Neural cell (in vitro differentiated cells): ENCODE measurements at regions not wholly inside any gene's neighbourhood (a gene's known extent, or its start where the extent isn't known, plus 50 kb on each side); places are given as distances from the start of the nearest gene placed in this dataset.

Experiments
- EP300 ChIP-seq: fragments of 450-650 bp; conservative IDR thresholded peaks from 2 replicates; pipeline ENCODE4 v1.6.1; 2014; ENCODE audit warnings: antibody characterized with exemption, mild to moderate bottlenecking, moderate library complexity; ENCODE audit not compliant: poor library complexity, severe bottlenecking
- EZH2 ChIP-seq: fragments of 200-600, 300-800 bp; shearing (Covaris generic), sonication (generic); IDR thresholded peaks from 2 replicates; pipeline ENCODE4 v1.6.1; 2014; ENCODE audit warnings: antibody characterized with exemption, low read length, borderline replicate concordance, mild to moderate bottlenecking; ENCODE audit not compliant: insufficient read depth, poor library complexity, severe bottlenecking
- RAD21 ChIP-seq: fragments of 450-650 bp; conservative IDR thresholded peaks from 2 replicates; pipeline ENCODE4 v1.6.1; 2014; ENCODE audit warnings: antibody characterized with exemption, mild to moderate bottlenecking, moderate library complexity
- SMC3 ChIP-seq: fragments of 450-650 bp; conservative IDR thresholded peaks from 2 replicates; pipeline ENCODE4 v1.6.1; 2014; ENCODE audit warnings: antibody characterized with exemption, mild to moderate bottlenecking, moderate library complexity; ENCODE audit not compliant: poor library complexity
- TF ChIP-seq, protein P1 (sequence below): fragments of 450-650 bp; IDR thresholded peaks from 2 replicates; pipeline ENCODE4 v1.5.1; 2014; ENCODE audit warnings: antibody characterized with exemption, mild to moderate bottlenecking, moderate library complexity; ENCODE audit not compliant: poor library complexity, severe bottlenecking

GRCh38 chr2:4151521-4151920, 448.1 kb downstream of the DCDC2C start:
- TF ChIP-seq EZH2: no peak
- TF ChIP-seq, protein P1, sequence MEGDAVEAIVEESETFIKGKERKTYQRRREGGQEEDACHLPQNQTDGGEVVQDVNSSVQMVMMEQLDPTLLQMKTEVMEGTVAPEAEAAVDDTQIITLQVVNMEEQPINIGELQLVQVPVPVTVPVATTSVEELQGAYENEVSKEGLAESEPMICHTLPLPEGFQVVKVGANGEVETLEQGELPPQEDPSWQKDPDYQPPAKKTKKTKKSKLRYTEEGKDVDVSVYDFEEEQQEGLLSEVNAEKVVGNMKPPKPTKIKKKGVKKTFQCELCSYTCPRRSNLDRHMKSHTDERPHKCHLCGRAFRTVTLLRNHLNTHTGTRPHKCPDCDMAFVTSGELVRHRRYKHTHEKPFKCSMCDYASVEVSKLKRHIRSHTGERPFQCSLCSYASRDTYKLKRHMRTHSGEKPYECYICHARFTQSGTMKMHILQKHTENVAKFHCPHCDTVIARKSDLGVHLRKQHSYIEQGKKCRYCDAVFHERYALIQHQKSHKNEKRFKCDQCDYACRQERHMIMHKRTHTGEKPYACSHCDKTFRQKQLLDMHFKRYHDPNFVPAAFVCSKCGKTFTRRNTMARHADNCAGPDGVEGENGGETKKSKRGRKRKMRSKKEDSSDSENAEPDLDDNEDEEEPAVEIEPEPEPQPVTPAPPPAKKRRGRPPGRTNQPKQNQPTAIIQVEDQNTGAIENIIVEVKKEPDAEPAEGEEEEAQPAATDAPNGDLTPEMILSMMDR: no peak
- no peak for TF ChIP-seq RAD21
- TF ChIP-seq EP300: no peak
- TF ChIP-seq SMC3: no peak
